ENCODE measurements at regions not wholly inside any gene's neighbourhood (a gene's known extent, or its start where the extent isn't known, plus 50 kb on each side); places are given as distances from the start of the nearest gene placed in this dataset.

DNA sequence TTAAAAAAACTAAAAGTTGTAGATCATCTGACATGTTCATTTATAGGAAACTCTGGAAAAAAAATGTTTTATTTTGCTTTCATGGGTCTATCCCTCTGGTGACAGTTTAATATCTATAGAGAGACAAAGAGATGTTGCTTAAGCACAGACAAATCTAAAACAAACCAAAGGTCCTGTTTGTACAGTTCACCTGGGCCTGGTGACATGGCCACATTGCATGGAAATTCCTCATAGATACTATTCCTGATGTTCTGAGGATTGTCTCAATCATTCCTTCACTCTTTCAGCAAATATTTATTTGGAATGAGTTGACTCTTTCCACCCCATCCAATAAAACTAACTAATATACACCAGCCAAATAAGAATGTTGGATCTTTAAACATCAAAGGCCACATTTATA lies 259.1 kb upstream of the NOCT start:
- DNase-seq (no peak), ATAC-seq (no peak)
- Mint-ChIP-seq H3K27ac (no peak overlapping the region), H3K4me1 (ENCODE audit: low read depth) (no peaks in the 10 kb centered on the region), H3K36me3 (ENCODE audit: low read depth) (no peaks in the 10 kb centered on the region), H3K9me3 (peaks cover 9% of the 10 kb centered on the region), H3K4me3 (no peak overlapping the region), H3K27me3 (no peaks in the 10 kb centered on the region)
- ChIA-PET POLR2A (no interaction called here), CTCF (no interaction called here)
- intact Hi-C loops (cut with micrococcal nuclease), result no loop called here
- TF ChIP-seq, protein P1, sequence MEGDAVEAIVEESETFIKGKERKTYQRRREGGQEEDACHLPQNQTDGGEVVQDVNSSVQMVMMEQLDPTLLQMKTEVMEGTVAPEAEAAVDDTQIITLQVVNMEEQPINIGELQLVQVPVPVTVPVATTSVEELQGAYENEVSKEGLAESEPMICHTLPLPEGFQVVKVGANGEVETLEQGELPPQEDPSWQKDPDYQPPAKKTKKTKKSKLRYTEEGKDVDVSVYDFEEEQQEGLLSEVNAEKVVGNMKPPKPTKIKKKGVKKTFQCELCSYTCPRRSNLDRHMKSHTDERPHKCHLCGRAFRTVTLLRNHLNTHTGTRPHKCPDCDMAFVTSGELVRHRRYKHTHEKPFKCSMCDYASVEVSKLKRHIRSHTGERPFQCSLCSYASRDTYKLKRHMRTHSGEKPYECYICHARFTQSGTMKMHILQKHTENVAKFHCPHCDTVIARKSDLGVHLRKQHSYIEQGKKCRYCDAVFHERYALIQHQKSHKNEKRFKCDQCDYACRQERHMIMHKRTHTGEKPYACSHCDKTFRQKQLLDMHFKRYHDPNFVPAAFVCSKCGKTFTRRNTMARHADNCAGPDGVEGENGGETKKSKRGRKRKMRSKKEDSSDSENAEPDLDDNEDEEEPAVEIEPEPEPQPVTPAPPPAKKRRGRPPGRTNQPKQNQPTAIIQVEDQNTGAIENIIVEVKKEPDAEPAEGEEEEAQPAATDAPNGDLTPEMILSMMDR (IDR thresholded peaks at IDR 0.05), result no peak

DNA sequence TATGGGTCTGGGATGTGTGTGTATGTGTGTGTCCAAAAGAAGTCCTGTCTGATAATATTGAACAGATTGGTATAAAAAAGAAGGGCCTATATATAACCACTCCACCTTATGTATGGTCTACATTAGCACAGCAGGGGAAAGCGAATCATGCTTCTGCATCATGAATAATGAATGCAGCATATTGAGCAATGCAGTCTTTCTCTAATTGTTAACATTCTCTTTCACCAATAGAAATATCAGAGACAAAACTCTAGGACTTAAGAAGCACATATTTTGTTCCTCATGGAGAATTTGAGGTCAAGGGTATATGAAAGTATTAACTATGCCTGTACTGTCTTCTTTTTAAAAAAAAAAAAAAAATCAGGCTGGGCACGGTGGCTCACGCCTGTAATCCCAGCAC lies 264.3 kb upstream of the NOCT start:
- no peak for DNase-seq
- TF ChIP-seq, protein P1 (IDR thresholded peaks at IDR 0.05), result no peak
- ChIA-PET POLR2A (no interaction called here), CTCF (no interaction called here)
- no peak for ATAC-seq
- intact Hi-C loops (cut with micrococcal nuclease), result no loop called here
- H3K36me3 Mint-ChIP-seq (ENCODE audit: low read depth), result no peaks in the 10 kb centered on the region
- H3K4me3 Mint-ChIP-seq, result no peak overlapping the region
- H3K27ac Mint-ChIP-seq, result no peak overlapping the region
- no peaks in the 10 kb centered on the region for H3K27me3 Mint-ChIP-seq
- no peaks in the 10 kb centered on the region for H3K4me1 Mint-ChIP-seq (ENCODE audit: low read depth)
- H3K9me3 Mint-ChIP-seq, result peaks cover 9% of the 10 kb centered on the region

DNA sequence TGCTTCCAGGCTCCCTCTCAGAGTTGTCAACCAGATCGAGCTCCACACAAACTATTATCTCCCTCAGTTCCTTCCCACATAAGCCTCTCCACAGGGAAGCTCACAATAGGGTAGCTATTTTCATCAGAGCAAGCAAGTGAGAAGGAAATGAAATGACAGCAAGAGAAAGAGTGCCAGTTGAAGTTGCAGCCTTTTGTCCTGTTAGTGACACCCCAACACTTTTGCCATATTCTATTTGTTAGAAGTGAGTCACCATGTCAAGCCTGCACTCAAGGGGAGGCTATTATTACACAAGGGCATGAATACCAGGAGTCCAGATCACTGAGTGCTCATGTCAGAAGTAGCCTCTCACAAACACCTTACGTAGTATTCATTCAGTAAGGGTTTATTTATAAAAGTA lies 266.3 kb upstream of the NOCT start:
- TF ChIP-seq, protein P1 (IDR thresholded peaks at IDR 0.05), result no peak
- H3K36me3 Mint-ChIP-seq (ENCODE audit: low read depth), result no peaks in the 10 kb centered on the region
- no peak overlapping the region for H3K4me3 Mint-ChIP-seq
- no peaks in the 10 kb centered on the region for H3K4me1 Mint-ChIP-seq (ENCODE audit: low read depth)
- H3K27me3 Mint-ChIP-seq, result no peaks in the 10 kb centered on the region
- CTCF ChIA-PET, result no interaction called here
- DNase-seq (no peak), ATAC-seq (no peak)
- no peak overlapping the region for H3K27ac Mint-ChIP-seq
- intact Hi-C loops (cut with micrococcal nuclease), result no loop called here
- peaks cover 9% of the 10 kb centered on the region for H3K9me3 Mint-ChIP-seq
- POLR2A ChIA-PET, result no interaction called here

DNA sequence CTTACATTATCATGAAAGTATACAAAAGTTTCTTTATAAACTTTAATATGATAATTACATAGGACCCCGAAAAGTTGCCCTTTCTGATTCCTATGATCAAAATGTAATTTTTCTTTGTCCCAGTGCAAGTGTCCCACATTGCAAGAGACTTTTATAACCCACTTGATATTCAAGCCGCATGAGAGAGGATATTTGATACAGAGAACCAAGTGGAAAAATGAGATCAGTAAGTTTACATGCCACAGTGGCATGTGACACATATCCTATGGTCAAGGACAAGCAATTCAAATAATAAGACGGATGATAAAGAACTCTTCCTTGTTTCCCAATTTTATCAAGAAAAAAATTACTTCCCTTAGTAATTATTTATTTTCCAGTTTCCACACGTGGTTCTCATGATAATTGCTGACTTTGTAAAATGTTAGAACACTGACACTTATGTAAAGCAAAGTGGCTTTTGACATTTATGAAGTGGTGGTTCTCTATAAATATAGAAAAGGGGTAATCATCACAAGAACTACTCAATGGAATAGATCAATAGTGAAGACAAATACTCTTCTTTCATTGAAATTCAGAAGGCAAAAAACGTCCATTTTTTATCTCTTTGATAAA lies 273.7 kb upstream of the NOCT start:
- no peaks in the 10 kb centered on the region for H3K4me1 Mint-ChIP-seq (ENCODE audit: low read depth)
- no peak overlapping the region for H3K4me3 Mint-ChIP-seq
- CTCF ChIA-PET, result no interaction called here
- H3K36me3 Mint-ChIP-seq (ENCODE audit: low read depth), result no peaks in the 10 kb centered on the region
- no peak overlapping the region for H3K27ac Mint-ChIP-seq
- no peaks in the 10 kb centered on the region for H3K9me3 Mint-ChIP-seq
- no peak for ATAC-seq
- TF ChIP-seq, protein P1 (IDR thresholded peaks at IDR 0.05), result no peak
- POLR2A ChIA-PET, result no interaction called here
- DNase-seq, result no peak
- H3K27me3 Mint-ChIP-seq, result no peaks in the 10 kb centered on the region
- intact Hi-C loops (cut with micrococcal nuclease), result no loop called here

DNA sequence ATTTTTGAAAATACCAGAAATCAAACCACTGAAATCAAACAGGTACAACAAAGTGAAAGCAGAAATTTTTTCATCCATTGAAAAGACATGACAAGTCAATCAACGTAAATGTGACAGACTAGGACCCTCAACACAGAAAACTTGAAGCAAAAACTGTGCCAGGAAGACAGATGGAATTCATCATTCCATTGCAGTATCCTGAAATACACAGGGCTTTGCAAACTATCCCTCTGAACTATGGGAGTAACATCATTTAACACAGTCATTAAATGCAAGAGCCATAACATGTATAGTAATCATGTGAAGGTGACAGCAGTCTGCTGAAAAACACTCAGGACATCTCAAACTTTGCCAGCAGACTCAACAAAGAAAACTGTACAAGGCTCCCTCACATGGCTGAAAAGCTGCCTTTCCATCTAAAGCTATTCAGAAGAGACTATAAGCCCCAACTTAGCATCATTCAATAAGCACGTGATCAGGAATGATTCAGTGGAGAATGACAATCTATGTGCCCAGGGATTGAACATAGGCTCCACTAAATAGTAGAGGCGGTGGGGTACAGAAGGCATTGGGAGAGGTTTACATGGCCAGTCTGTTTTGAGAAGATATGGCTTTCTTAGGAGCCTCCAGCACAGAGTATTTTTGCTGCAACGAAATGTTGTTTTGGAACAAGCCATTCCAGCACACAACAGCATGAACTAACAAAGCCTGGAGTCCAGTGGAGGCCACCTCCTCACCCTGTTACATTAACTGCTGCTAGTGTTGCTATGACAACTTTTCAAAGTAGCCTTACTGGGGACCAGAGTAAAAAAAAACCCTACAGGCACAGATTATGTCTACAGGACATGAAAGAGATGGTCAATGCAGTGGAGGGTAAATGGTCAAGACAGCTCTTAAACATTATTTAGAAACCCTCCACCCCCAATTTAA lies 274.5 kb upstream of the NOCT start:
- Mint-ChIP-seq H3K9me3 (no peaks in the 10 kb centered on the region), H3K27ac (no peak overlapping the region), H3K36me3 (ENCODE audit: low read depth) (no peaks in the 10 kb centered on the region), H3K27me3 (no peaks in the 10 kb centered on the region), H3K4me1 (ENCODE audit: low read depth) (no peaks in the 10 kb centered on the region), H3K4me3 (no peak overlapping the region)
- intact Hi-C loops (cut with micrococcal nuclease), result no loop called here
- TF ChIP-seq, protein P1 (IDR thresholded peaks at IDR 0.05), result no peak
- ATAC-seq (no peak), DNase-seq (no peak)
- CTCF ChIA-PET, result no interaction called here
- POLR2A ChIA-PET, result no interaction called here
